ENCODE measurements at regions not wholly inside any gene's neighbourhood (a gene's known extent, or its start where the extent isn't known, plus 50 kb on each side); places are given as distances from the start of the nearest gene placed in this dataset.

- Histone ChIP-seq H3K4me1 (no peaks in the 10 kb centered on the region), H3K36me3 (no peaks in the 10 kb centered on the region), H3K27ac (no peak overlapping the region), H3K27me3 (no peaks in the 10 kb centered on the region), H3K9me3 (no peaks in the 10 kb centered on the region), H3K4me3 (no peak overlapping the region)
- TF ChIP-seq, protein P1, sequence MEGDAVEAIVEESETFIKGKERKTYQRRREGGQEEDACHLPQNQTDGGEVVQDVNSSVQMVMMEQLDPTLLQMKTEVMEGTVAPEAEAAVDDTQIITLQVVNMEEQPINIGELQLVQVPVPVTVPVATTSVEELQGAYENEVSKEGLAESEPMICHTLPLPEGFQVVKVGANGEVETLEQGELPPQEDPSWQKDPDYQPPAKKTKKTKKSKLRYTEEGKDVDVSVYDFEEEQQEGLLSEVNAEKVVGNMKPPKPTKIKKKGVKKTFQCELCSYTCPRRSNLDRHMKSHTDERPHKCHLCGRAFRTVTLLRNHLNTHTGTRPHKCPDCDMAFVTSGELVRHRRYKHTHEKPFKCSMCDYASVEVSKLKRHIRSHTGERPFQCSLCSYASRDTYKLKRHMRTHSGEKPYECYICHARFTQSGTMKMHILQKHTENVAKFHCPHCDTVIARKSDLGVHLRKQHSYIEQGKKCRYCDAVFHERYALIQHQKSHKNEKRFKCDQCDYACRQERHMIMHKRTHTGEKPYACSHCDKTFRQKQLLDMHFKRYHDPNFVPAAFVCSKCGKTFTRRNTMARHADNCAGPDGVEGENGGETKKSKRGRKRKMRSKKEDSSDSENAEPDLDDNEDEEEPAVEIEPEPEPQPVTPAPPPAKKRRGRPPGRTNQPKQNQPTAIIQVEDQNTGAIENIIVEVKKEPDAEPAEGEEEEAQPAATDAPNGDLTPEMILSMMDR (IDR thresholded peaks at IDR 0.05), result no peak
- no peak for DNase-seq (ENCODE audit: low spot score)
Measured at GRCh38 chr5:104763216-104763615, 1200.6 kb upstream of the NUDT12 start.

DNA sequence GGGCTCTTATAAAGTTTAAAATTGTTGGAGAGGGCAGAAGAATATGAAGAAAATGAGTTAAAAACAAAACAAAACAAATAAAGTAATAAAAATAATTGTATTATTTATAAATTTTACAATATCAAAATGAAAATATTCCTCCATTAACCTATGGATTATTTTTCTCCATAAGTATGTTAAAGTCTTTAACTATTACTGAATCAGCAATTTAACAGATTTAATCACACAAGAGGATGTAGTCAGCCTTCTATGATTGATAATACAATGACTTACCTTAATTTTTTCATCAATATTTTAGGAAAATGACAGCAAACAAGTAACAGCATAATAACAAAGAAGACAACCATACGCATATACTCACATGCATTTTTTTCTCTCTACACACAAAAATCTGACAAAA is 1195.3 kb upstream of the NUDT12 start:
- no peak for DNase-seq (ENCODE audit: low spot score)
- no peak overlapping the region for H3K27ac ChIP-seq
- H3K4me3 ChIP-seq, result no peak overlapping the region
- no peaks in the 10 kb centered on the region for H3K9me3 ChIP-seq
- H3K27me3 ChIP-seq, result no peaks in the 10 kb centered on the region
- no peaks in the 10 kb centered on the region for H3K4me1 ChIP-seq
- TF ChIP-seq, protein P1 (IDR thresholded peaks at IDR 0.05), result no peak
- H3K36me3 ChIP-seq, result no peaks in the 10 kb centered on the region

- no peak for DNase-seq (ENCODE audit: low spot score)
- Histone ChIP-seq H3K27ac (no peak overlapping the region), H3K36me3 (no peaks in the 10 kb centered on the region), H3K4me1 (no peaks in the 10 kb centered on the region), H3K27me3 (no peaks in the 10 kb centered on the region), H3K4me3 (no peak overlapping the region), H3K9me3 (no peaks in the 10 kb centered on the region)
- TF ChIP-seq, protein P1 (IDR thresholded peaks at IDR 0.05), result no peak
Measured at GRCh38 chr5:104755806-104756205, 1193.2 kb upstream of the NUDT12 start.

- Histone ChIP-seq H3K4me1 (no peaks in the 10 kb centered on the region), H3K27me3 (no peaks in the 10 kb centered on the region), H3K36me3 (no peaks in the 10 kb centered on the region), H3K27ac (no peak overlapping the region), H3K9me3 (no peaks in the 10 kb centered on the region), H3K4me3 (no peak overlapping the region)
- TF ChIP-seq, protein P1 (IDR thresholded peaks at IDR 0.05), result no peak
- DNase-seq (ENCODE audit: low spot score), result no peak
Measured at GRCh38 chr5:104754311-104754995, 1191.9 kb upstream of the NUDT12 start.

- Histone ChIP-seq H3K27ac (no peak overlapping the region), H3K36me3 (no peaks in the 10 kb centered on the region), H3K4me1 (no peaks in the 10 kb centered on the region), H3K4me3 (no peak overlapping the region), H3K9me3 (no peaks in the 10 kb centered on the region), H3K27me3 (no peaks in the 10 kb centered on the region)
- DNase-seq (ENCODE audit: low spot score), result no peak
- TF ChIP-seq, protein P1 (IDR thresholded peaks at IDR 0.05), result no peak
Measured at GRCh38 chr5:104751969-104752368, 1189.4 kb upstream of the NUDT12 start.

DNA sequence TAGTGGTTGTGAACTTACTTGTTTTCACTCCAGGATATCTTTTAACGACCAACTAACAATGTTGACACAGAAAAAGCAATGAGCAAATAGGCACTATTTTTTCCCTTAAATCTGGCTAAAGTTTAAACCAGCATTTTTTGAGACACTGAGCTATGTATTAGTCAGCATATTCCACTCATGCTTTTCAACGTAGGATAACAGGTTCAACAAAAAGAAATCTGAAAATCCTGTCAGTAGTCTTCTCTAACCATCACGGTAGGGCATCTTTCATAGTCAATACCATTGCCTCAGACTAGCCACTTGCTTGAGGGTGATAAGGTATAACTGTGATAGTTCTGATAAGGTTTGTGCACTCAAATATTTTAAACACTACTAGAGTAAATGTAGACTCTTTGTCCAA is 1177.3 kb upstream of the NUDT12 start:
- Histone ChIP-seq H3K4me1 (no peaks in the 10 kb centered on the region), H3K36me3 (no peaks in the 10 kb centered on the region), H3K27ac (no peak overlapping the region), H3K4me3 (no peak overlapping the region), H3K27me3 (no peaks in the 10 kb centered on the region), H3K9me3 (peaks cover 0 to 2% of the 10 kb centered on the region in 2 donors)
- DNase-seq (ENCODE audit: low spot score), result no peak
- TF ChIP-seq, protein P1 (IDR thresholded peaks at IDR 0.05), result no peak
